Right ventricle myocardium superior (tissue), 1 donor: ENCODE measurements at regions not wholly inside any gene's neighbourhood (a gene's known extent, or its start where the extent isn't known, plus 50 kb on each side); places are given as distances from the start of the nearest gene placed in this dataset.
"Not testable (repeated sequence)": the region's sequence is repeated elsewhere in the genome, so short reads cannot be mapped to it uniquely, and the experiment has no call there.

ENCODE experiments used
- ATAC-seq: fragments of 200-7000 bp; cut with Tn5 transposase; one replicate; pipeline ENCODE4 v1.9.1; 2020; ENCODE audit warnings: mild to moderate bottlenecking; ENCODE audit not compliant: poor library complexity
- DNase-seq: peaks from one replicate; pipeline ENCODE4 v3.0.0-alpha.2; 2020
- intact Hi-C: fragments of 100-400 bp; cut with DNase I; formaldehyde crosslinking; loops from one replicate; pipeline ENCODE4 v1.11.2; 2022
- donor health status: DM: no; HTN: yes; CAD: no; lungs with severe emphysema.

DNA sequence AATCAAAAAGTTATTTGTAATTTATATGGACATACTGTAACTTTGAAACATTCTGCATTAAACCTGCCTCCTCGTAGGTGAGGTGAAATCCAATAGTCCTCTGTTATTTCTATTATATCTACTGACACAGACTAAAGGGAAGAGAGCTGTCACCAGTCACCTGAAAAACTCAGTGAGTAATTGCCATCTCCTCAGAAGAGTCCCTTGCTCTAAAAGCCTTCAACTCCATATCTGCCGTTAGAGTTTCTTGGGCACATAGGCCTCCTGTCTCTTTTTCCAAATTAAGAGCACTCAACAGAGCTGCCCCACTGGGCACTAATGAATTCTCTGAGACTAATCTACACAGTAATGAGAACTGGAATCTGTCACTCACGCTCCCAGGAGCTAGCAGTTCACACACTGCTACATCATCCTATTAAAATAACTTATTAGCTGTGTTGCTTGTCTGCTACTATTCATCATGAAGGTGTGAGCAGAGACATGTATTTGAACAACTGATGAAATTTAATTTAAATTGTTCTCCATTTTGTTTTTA lies 67.3 kb upstream of the VCAN start:
- DNase-seq (no peak), ATAC-seq (peak; percentile 96)
- intact Hi-C loops, result no loop called here

DNA sequence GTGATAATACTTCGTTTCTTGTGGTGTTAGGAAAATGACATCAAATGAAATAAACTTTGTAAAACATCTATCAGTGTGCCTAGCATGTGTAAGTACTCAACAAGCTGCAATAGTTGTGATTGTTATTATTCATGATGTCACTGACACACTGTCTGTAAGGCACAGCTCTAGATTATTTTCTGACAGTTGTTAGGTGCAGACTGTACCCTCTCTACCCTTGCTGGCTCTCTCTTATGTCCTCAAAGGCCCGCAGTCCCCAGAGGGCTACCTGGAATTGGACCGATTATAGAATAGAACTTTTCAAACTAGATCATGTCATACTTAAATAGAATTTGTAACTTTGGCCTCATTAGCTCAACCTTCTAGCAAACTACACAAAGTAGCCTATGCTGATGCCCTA lies 65.9 kb upstream of the VCAN start:
- no peak for DNase-seq
- intact Hi-C loops, result no loop called here
- peak; percentile 78 for ATAC-seq

DNA sequence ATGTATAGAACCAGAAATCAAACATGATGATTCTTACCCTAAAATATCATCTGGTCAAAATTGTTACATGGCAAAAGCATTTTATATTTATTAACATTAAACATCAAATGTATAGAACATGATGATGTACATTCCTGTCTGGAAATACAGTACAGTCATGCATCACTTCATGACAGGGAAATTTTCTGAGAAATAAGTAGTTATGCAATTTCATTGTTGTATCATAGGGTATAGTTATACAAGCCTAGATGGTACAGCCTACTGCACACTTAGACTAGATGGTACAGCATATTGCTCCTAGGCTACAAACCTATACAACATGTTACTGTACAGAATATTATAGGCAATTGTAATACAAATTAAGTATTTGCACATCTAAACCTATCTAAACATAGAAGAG lies 64.6 kb upstream of the VCAN start:
- ATAC-seq, result no peak
- no peak for DNase-seq
- intact Hi-C loops, result no loop called here

DNA sequence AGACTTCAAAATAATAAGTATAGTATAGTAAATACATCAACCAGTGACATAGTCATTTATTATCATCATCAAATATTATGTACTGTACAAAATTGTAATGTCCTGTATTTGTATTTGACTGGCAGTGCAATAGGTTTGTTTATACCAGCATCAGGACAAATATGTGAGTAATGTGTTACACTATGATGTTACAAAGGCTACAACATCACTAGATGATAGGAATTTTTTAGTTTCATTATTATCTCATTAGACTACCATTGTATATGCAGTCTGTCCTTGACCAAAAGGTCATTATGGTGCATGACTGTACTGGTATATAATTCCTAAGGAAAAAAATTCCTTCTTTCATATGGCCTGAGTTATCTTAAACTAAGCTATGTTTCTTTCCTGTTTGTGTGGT lies 63.6 kb upstream of the VCAN start:
- DNase-seq, result no peak
- intact Hi-C loops, result no loop called here
- ATAC-seq, result no peak

DNA sequence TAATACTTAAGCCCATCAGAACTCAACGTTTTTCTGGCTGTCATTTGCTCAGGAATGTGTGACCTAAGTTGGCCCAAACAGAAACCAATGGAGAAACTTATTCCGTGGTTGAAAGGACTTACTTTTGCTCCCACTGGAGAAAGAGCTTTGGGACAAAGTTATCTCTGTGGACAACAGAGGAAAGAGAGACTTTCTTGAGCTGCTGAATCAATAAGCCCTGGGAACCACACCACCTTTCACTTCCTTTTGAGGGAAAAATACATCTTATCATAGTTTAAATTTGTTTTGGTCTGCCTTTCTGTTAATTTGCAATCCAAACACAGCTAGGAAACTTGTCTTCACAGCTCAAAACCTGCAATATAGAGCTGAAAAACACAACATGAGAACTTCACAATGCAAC lies 62.8 kb upstream of the VCAN start:
- DNase-seq, result no peak
- intact Hi-C loops, result no loop called here
- no peak for ATAC-seq

DNA sequence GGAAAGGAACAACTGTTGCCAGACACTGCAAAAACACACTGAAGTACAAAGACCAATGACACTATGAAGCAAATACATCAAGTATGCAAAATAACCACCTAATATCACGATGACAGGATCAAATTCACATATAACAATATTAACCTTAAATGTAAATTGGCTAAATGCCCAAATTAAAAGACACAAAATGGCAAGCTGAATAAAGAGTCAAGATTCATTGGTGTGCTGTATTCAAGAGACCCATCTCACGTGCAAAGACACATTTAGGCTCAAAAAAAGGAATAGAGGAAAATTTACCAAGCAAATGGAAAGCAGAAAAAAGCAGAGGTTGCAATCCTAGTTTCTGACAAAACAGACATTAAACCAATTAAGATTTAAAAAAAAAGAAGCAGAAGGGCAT lies 61.8 kb upstream of the VCAN start:
- ATAC-seq, DNase-seq, intact Hi-C loops: not testable (repeated sequence)

DNA sequence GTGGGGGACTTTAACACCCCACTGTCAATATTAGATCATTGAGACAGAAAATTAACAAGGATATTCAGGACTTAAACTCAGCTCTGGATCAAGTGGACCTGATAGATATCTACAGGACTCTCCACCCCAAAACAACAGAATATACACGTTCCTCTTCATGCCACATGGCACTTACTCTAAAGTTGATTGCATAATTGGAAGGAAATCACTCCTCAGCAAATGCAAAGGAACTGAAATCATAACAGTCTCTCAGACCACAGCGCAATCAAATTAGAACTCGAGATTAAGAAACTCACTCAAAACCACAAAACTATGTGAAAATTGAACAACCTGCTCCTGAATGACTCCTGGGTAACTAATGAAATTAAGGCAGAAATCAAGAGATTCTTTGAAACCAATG lies 61.2 kb upstream of the VCAN start:
- ATAC-seq, DNase-seq, intact Hi-C loops: not testable (repeated sequence)

DNA sequence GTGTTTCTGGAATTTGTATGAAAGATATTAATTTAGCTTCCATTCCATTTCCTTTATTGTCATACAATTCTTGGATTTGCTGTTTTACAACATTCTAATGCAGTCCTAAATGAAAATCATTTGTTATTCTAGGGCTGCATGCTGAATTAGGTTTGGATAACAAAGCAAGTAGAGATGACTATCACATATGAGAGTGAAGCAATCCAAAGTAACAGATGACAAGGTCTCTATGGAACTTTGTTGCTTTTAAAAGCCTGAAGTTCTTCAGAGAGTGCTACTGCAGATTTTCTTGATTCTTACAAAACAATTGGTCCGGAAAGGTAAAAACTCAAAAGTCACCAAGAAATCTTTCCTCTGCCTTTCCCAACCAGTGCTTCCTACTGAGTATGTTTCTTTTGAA lies 56.9 kb upstream of the VCAN start:
- DNase-seq (no peak), ATAC-seq (no peak)
- intact Hi-C loops, result no loop called here

DNA sequence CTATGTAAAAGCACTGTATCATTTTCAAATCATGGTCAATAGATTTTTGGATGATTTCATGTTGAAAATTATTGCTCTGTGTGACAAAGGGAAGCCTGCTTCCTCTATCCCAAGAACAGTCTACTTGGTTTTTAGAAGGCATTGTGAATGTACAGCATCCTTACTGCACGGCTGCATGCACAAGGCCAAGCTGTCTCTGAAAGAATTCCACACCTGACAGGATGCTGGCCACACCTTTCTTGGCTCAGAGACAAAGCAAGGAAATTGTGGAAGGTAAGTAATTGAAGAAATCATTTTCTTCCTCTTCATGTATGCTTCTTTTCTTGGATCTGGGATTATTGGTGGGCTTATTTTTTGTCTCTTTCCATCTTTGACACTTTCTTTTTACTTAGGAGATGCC lies 53.7 kb upstream of the VCAN start:
- no peak for DNase-seq
- ATAC-seq, result no peak
- intact Hi-C loops, result no loop called here

DNA sequence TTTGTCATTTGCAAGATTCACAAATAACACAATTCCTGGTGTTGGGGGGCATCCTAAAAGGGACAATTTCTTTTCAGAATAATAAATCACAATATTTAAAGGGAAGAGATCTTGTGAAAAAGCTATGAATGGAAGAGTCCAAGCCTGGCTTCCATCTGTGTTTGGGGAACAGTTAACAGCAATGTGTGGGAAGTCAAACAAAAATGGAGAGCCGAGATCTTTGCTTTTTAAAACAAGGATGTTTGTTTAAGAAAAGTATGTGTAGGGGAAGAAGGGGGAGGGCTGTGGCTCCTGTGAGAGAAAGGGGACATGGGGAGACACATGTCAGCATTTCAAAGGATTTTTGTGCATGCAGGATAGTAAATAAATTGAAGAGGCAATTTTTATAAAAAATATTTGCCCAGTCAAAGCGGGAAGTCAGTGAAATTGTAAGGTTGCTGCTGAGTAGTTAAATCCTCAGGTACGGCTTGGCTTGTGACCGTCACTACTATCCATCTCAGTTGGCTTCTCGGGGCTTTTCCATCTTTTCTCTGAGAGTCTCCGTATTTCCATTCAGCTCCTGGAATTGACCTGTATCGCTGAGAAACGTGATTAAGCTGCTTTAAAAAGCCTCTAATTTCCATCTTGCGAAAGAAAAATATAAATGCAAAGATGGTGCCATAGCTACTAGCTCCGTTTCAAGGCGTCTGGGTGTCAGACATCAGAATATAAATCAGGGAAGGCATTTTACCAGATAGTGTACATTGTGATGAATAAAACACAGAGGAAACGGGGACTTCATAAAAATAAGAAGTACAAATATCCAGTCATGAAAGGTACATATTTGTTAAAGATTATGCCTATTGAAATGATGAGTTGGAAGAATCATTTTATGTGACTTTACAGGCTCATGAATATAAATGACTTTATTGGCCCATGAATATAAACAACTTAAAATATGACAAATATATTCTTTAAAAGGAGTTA lies 52.9 kb upstream of the VCAN start:
- ATAC-seq (no peak), DNase-seq (no peak)
- intact Hi-C loops, result no loop called here
